Activated T-helper 2 cell treated with anti-CD3 and anti-CD28 coated beads, Interferon-gamma antibody, Interleukin-2, Interleukin-4, amounts not matched to agents 10 μg/mL and 5 μg/mL and 100 μg/mL, durations not matched to agents 14 hours and 24 hours and 36 hours (primary cell): ENCODE measurements at regions not wholly inside any gene's neighbourhood (a gene's known extent, or its start where the extent isn't known, plus 50 kb on each side); places are given as distances from the start of the nearest gene placed in this dataset.

Source experiments
- DNase-seq: peaks from one replicate; pipeline ENCODE4 v3.0.0; 2021; ENCODE audit warnings: low spot score
- H3K27ac Mint-ChIP-seq: one replicate; pipeline ENCODE4 v1.8.0; 2021; ENCODE audit warnings: mixed read lengths
- H3K27me3 Mint-ChIP-seq: one replicate; pipeline ENCODE4 v1.8.0; 2021; ENCODE audit warnings: low read depth, mixed read lengths
- H3K36me3 Mint-ChIP-seq: one replicate; pipeline ENCODE4 v1.8.0; 2021; ENCODE audit warnings: low read depth, mixed read lengths
- H3K4me1 Mint-ChIP-seq: one replicate; pipeline ENCODE4 v1.8.0; 2021; ENCODE audit warnings: low read depth, mixed read lengths
- H3K4me3 Mint-ChIP-seq: one replicate; pipeline ENCODE4 v1.8.0; 2021; ENCODE audit warnings: low read depth, mild to moderate bottlenecking, moderate library complexity, mixed read lengths
- H3K9me3 Mint-ChIP-seq: one replicate; pipeline ENCODE4 v1.8.0; 2021; ENCODE audit warnings: mixed read lengths
- intact Hi-C: fragments of 100-400 bp; cut with micrococcal nuclease; formaldehyde crosslinking; loops from one replicate; pipeline ENCODE4 v1.15.1; 2023

GRCh38 chr5:164383662-164384061, 878.2 kb downstream of the MAT2B start:
- intact Hi-C loops = no loop called here
- Mint-ChIP-seq H3K4me3 (no peak overlapping the region), H3K9me3 (peaks cover 26% of the 10 kb centered on the region), H3K36me3 (no peaks in the 10 kb centered on the region), H3K27ac (no peak overlapping the region), H3K4me1 (no peaks in the 10 kb centered on the region), H3K27me3 (no peaks in the 10 kb centered on the region)
- DNase-seq = no peak

GRCh38 chr5:164392531-164392930, 887.1 kb downstream of the MAT2B start:
- Mint-ChIP-seq H3K27me3 (no peaks in the 10 kb centered on the region), H3K36me3 (no peaks in the 10 kb centered on the region), H3K27ac (no peak overlapping the region), H3K4me3 (no peak overlapping the region), H3K4me1 (no peaks in the 10 kb centered on the region), H3K9me3 (peaks cover 11% of the 10 kb centered on the region)
- DNase-seq = no peak
- intact Hi-C loops = no loop called here

GRCh38 chr5:164394686-164395194, 889.3 kb downstream of the MAT2B start:
- no peak for DNase-seq
- Mint-ChIP-seq H3K27me3 (no peaks in the 10 kb centered on the region), H3K27ac (no peak overlapping the region), H3K9me3 (peaks cover 11% of the 10 kb centered on the region), H3K4me3 (no peak overlapping the region), H3K36me3 (no peaks in the 10 kb centered on the region), H3K4me1 (no peaks in the 10 kb centered on the region)
- intact Hi-C loops = no loop called here

- Mint-ChIP-seq H3K9me3 (peaks cover 20% of the 10 kb centered on the region), H3K4me1 (no peaks in the 10 kb centered on the region), H3K27ac (no peak overlapping the region), H3K36me3 (no peaks in the 10 kb centered on the region), H3K4me3 (no peak overlapping the region), H3K27me3 (no peaks in the 10 kb centered on the region)
- intact Hi-C loops = no loop called here
- DNase-seq = no peak
Measured at GRCh38 chr5:164412531-164412930, 907.1 kb downstream of the MAT2B start.

GRCh38 chr5:164420161-164420560, 914.7 kb downstream of the MAT2B start:
- no peak overlapping the region for H3K4me3 Mint-ChIP-seq
- intact Hi-C loops = no loop called here
- H3K4me1 Mint-ChIP-seq = no peaks in the 10 kb centered on the region
- H3K36me3 Mint-ChIP-seq = no peaks in the 10 kb centered on the region
- H3K9me3 Mint-ChIP-seq = peaks cover 30% of the 10 kb centered on the region
- H3K27ac Mint-ChIP-seq = no peak overlapping the region
- H3K27me3 Mint-ChIP-seq = no peaks in the 10 kb centered on the region
- DNase-seq = no peak

GRCh38 chr5:164422400-164422799, 917.0 kb downstream of the MAT2B start:
- no peaks in the 10 kb centered on the region for H3K27me3 Mint-ChIP-seq
- no peaks in the 10 kb centered on the region for H3K4me1 Mint-ChIP-seq
- intact Hi-C loops = no loop called here
- no peak overlapping the region for H3K27ac Mint-ChIP-seq
- H3K36me3 Mint-ChIP-seq = no peaks in the 10 kb centered on the region
- peaks cover 27% of the 10 kb centered on the region for H3K9me3 Mint-ChIP-seq
- no peak overlapping the region for H3K4me3 Mint-ChIP-seq
- DNase-seq = no peak

- H3K9me3 Mint-ChIP-seq = peaks cover 3% of the 10 kb centered on the region
- no peaks in the 10 kb centered on the region for H3K4me1 Mint-ChIP-seq
- no peak overlapping the region for H3K27ac Mint-ChIP-seq
- no peaks in the 10 kb centered on the region for H3K27me3 Mint-ChIP-seq
- no peaks in the 10 kb centered on the region for H3K36me3 Mint-ChIP-seq
- H3K4me3 Mint-ChIP-seq = no peak overlapping the region
- intact Hi-C loops = no loop called here
- DNase-seq = no peak
Measured at GRCh38 chr5:164431634-164432304, 926.4 kb downstream of the MAT2B start.

- no peaks in the 10 kb centered on the region for H3K4me1 Mint-ChIP-seq
- no peak overlapping the region for H3K27ac Mint-ChIP-seq
- no peak overlapping the region for H3K4me3 Mint-ChIP-seq
- DNase-seq = no peak
- no peaks in the 10 kb centered on the region for H3K36me3 Mint-ChIP-seq
- H3K27me3 Mint-ChIP-seq = no peaks in the 10 kb centered on the region
- intact Hi-C loops = no loop called here
- H3K9me3 Mint-ChIP-seq = peaks cover 9% of the 10 kb centered on the region
Measured at GRCh38 chr5:164433106-164433870, 927.9 kb downstream of the MAT2B start.

- intact Hi-C loops = no loop called here
- Mint-ChIP-seq H3K4me3 (no peak overlapping the region), H3K36me3 (no peaks in the 10 kb centered on the region), H3K27ac (no peak overlapping the region), H3K27me3 (no peaks in the 10 kb centered on the region), H3K9me3 (peaks cover 9% of the 10 kb centered on the region), H3K4me1 (no peaks in the 10 kb centered on the region)
- DNase-seq = no peak
Measured at GRCh38 chr5:164435576-164435975, 930.2 kb downstream of the MAT2B start.

GRCh38 chr5:164439799-164440198, 934.4 kb downstream of the MAT2B start:
- Mint-ChIP-seq H3K27me3 (no peaks in the 10 kb centered on the region), H3K27ac (no peak overlapping the region), H3K9me3 (peaks cover 11% of the 10 kb centered on the region), H3K36me3 (no peaks in the 10 kb centered on the region), H3K4me1 (no peaks in the 10 kb centered on the region), H3K4me3 (no peak overlapping the region)
- DNase-seq = no peak
- intact Hi-C loops = no loop called here

GRCh38 chr5:164449460-164449859, 944.0 kb downstream of the MAT2B start:
- intact Hi-C loops = no loop called here
- no peak overlapping the region for H3K27ac Mint-ChIP-seq
- no peak for DNase-seq
- no peaks in the 10 kb centered on the region for H3K27me3 Mint-ChIP-seq
- no peaks in the 10 kb centered on the region for H3K36me3 Mint-ChIP-seq
- no peak overlapping the region for H3K4me3 Mint-ChIP-seq
- no peaks in the 10 kb centered on the region for H3K4me1 Mint-ChIP-seq
- H3K9me3 Mint-ChIP-seq = peaks cover 12% of the 10 kb centered on the region

- no peak overlapping the region for H3K27ac Mint-ChIP-seq
- DNase-seq = no peak
- no peaks in the 10 kb centered on the region for H3K4me1 Mint-ChIP-seq
- no peaks in the 10 kb centered on the region for H3K27me3 Mint-ChIP-seq
- no peaks in the 10 kb centered on the region for H3K9me3 Mint-ChIP-seq
- intact Hi-C loops = no loop called here
- H3K4me3 Mint-ChIP-seq = no peak overlapping the region
- no peaks in the 10 kb centered on the region for H3K36me3 Mint-ChIP-seq
Measured at GRCh38 chr5:164466033-164466432, 960.6 kb downstream of the MAT2B start.

- no peaks in the 10 kb centered on the region for H3K9me3 Mint-ChIP-seq
- H3K27ac Mint-ChIP-seq = no peak overlapping the region
- H3K4me1 Mint-ChIP-seq = no peaks in the 10 kb centered on the region
- H3K27me3 Mint-ChIP-seq = no peaks in the 10 kb centered on the region
- no peaks in the 10 kb centered on the region for H3K36me3 Mint-ChIP-seq
- DNase-seq = no peak
- intact Hi-C loops = no loop called here
- H3K4me3 Mint-ChIP-seq = no peak overlapping the region
Measured at GRCh38 chr5:164470312-164470711, 964.9 kb downstream of the MAT2B start.
